GM23338 (cell line): ENCODE measurements at regions not wholly inside any gene's neighbourhood (a gene's known extent, or its start where the extent isn't known, plus 50 kb on each side); places are given as distances from the start of the nearest gene placed in this dataset.

Experiments used
- CREB1 ChIP-seq: fragments of 250-450 bp; sonication (Bioruptor Pico); IDR thresholded peaks from 2 replicates; pipeline ENCODE4 v1.5.0; 2020; ENCODE audit warnings: low read depth, mild to moderate bottlenecking, moderate library complexity
- CTCF ChIP-seq, 2 experiments: fragments of 200-600 bp in 1 of 2; sonication (generic) in 1 of 2; conservative IDR thresholded peaks; 2 replicates each; pipeline versions ENCODE4 v1.5.1 to v1.6.1; 2016 to 2017; ENCODE audit warnings: antibody characterized with exemption in 2 of 2, low read depth in 2 of 2, mild to moderate bottlenecking in 2 of 2, moderate library complexity in 1 of 2
- ETS1 ChIP-seq: IDR thresholded peaks from 2 replicates; pipeline ENCODE4 v1.6.1; 2016; ENCODE audit warnings: antibody characterized with exemption
- EZH2 ChIP-seq: fragments of 200-600 bp; sonication (generic); IDR thresholded peaks from one replicate; pipeline ENCODE4 v1.8.0; 2017; ENCODE audit warnings: antibody characterized with exemption, mild to moderate bottlenecking, low read depth; ENCODE audit not compliant: unreplicated experiment
- EZH2phosphoT487 ChIP-seq: fragments of 200-600 bp; sonication (generic); IDR thresholded peaks from one replicate; pipeline ENCODE4 v1.8.1; 2018; ENCODE audit warnings: antibody characterized with exemption; ENCODE audit not compliant: unreplicated experiment
- JUNB ChIP-seq: IDR thresholded peaks from one replicate; pipeline ENCODE4 v1.6.1; 2016; ENCODE audit warnings: antibody characterized with exemption; ENCODE audit not compliant: unreplicated experiment
- NANOG ChIP-seq: IDR thresholded peaks from 2 replicates; pipeline ENCODE4 v1.6.1; 2016; ENCODE audit warnings: antibody characterized with exemption, borderline replicate concordance
- POLR2AphosphoS5 ChIP-seq: IDR thresholded peaks from 2 replicates; pipeline ENCODE4 v1.6.1; 2016; ENCODE audit warnings: antibody characterized with exemption, low read depth
- REST ChIP-seq: IDR thresholded peaks from one replicate; pipeline ENCODE4 v1.6.1; 2018; ENCODE audit warnings: antibody characterized with exemption; ENCODE audit not compliant: unreplicated experiment
- STAT1 ChIP-seq: IDR thresholded peaks from one replicate; pipeline ENCODE4 v1.6.1; 2016; ENCODE audit warnings: antibody characterized with exemption; ENCODE audit not compliant: unreplicated experiment
- ZNF114 ChIP-seq: fragments of 250-450 bp; sonication (Bioruptor Pico); IDR thresholded peaks from 2 replicates; pipeline ENCODE4 v1.5.0; 2020; ENCODE audit warnings: mild to moderate bottlenecking, moderate library complexity
- ZNF331 ChIP-seq: fragments of 250-450 bp; sonication (Bioruptor Pico); IDR thresholded peaks from 2 replicates; pipeline ENCODE4 v1.5.0; 2020; ENCODE audit warnings: low read depth, mild to moderate bottlenecking, moderate library complexity

- TF ChIP-seq CTCF (conservative IDR thresholded peaks at IDR 0.05; ENCODE audit: low read depth in 2 of 2) (no peak), EZH2 (no peak), POLR2AphosphoS5 (no peak), REST (no peak), EZH2phosphoT487 (no peak), JUNB (no peak), ZNF114 (CRISPR knock-in tag) (no peak), CREB1 (CRISPR knock-in tag) (no peak), NANOG (no peak), STAT1 (no peak), ZNF331 (CRISPR knock-in tag) (no peak), ETS1 (no peak)
Observed at GRCh38 chr16:86007524-86007923, 108.6 kb downstream of the IRF8 start.
